IPS-NIHi7 (cell line): ENCODE measurements at regions not wholly inside any gene's neighbourhood (a gene's known extent, or its start where the extent isn't known, plus 50 kb on each side); places are given as distances from the start of the nearest gene placed in this dataset.
"Not testable (repeated sequence)": the region's sequence is repeated elsewhere in the genome, so short reads cannot be mapped to it uniquely, and the experiment has no call there.

Experiments used
- DNase-seq: peaks from one replicate; pipeline ENCODE4 v3.0.0; 2012; ENCODE audit warnings: mixed read lengths; ENCODE audit errors: extremely low spot score

GRCh38 chr12:127125607-127126259 is 1141.2 kb upstream of the TMEM132C start:
- no peak for DNase-seq

- no peak for DNase-seq
Measured at GRCh38 chr12:127126260-127126628, 1140.7 kb upstream of the TMEM132C start.

GRCh38 chr12:127127897-127128296 is 1139.1 kb upstream of the TMEM132C start:
- DNase-seq = no peak

GRCh38 chr12:127130506-127131124 is 1136.4 kb upstream of the TMEM132C start:
- DNase-seq = no peak

- DNase-seq = no peak
Measured at GRCh38 chr12:127133675-127134335, 1133.2 kb upstream of the TMEM132C start.

GRCh38 chr12:127140864-127141484 is 1126.0 kb upstream of the TMEM132C start:
- not testable (repeated sequence) for DNase-seq

- no peak for DNase-seq
Measured at GRCh38 chr12:127143020-127143419, 1124.0 kb upstream of the TMEM132C start.

GRCh38 chr12:127144770-127145169 is 1122.2 kb upstream of the TMEM132C start:
- no peak for DNase-seq

GRCh38 chr12:127145241-127145928 is 1121.6 kb upstream of the TMEM132C start:
- DNase-seq = no peak

GRCh38 chr12:127145929-127146789 is 1120.8 kb upstream of the TMEM132C start:
- DNase-seq = peak; percentile 84

- DNase-seq = no peak
Measured at GRCh38 chr12:127146991-127147718, 1119.8 kb upstream of the TMEM132C start.

- DNase-seq = no peak
Measured at GRCh38 chr12:127147724-127148123, 1119.2 kb upstream of the TMEM132C start.

- DNase-seq = no peak
Measured at GRCh38 chr12:127148318-127148717, 1118.7 kb upstream of the TMEM132C start.

GRCh38 chr12:127149226-127149964 is 1117.6 kb upstream of the TMEM132C start:
- DNase-seq = no peak

GRCh38 chr12:127150028-127150427 is 1116.9 kb upstream of the TMEM132C start:
- DNase-seq = no peak

- no peak for DNase-seq
Measured at GRCh38 chr12:127150479-127150878, 1116.5 kb upstream of the TMEM132C start.

- no peak for DNase-seq
Measured at GRCh38 chr12:127150956-127151355, 1116.0 kb upstream of the TMEM132C start.

GRCh38 chr12:127153996-127154395 is 1113.0 kb upstream of the TMEM132C start:
- no peak for DNase-seq

- DNase-seq = not testable (repeated sequence)
Measured at GRCh38 chr12:127154830-127155229, 1112.1 kb upstream of the TMEM132C start.
